Renal cortical epithelial cell (primary cell): ENCODE measurements at regions not wholly inside any gene's neighbourhood (a gene's known extent, or its start where the extent isn't known, plus 50 kb on each side); places are given as distances from the start of the nearest gene placed in this dataset.

Experiments used
- DNase-seq: peaks from one replicate; pipeline ENCODE4 v3.0.0-alpha.2; 2011; ENCODE audit warnings: low read depth

DNA sequence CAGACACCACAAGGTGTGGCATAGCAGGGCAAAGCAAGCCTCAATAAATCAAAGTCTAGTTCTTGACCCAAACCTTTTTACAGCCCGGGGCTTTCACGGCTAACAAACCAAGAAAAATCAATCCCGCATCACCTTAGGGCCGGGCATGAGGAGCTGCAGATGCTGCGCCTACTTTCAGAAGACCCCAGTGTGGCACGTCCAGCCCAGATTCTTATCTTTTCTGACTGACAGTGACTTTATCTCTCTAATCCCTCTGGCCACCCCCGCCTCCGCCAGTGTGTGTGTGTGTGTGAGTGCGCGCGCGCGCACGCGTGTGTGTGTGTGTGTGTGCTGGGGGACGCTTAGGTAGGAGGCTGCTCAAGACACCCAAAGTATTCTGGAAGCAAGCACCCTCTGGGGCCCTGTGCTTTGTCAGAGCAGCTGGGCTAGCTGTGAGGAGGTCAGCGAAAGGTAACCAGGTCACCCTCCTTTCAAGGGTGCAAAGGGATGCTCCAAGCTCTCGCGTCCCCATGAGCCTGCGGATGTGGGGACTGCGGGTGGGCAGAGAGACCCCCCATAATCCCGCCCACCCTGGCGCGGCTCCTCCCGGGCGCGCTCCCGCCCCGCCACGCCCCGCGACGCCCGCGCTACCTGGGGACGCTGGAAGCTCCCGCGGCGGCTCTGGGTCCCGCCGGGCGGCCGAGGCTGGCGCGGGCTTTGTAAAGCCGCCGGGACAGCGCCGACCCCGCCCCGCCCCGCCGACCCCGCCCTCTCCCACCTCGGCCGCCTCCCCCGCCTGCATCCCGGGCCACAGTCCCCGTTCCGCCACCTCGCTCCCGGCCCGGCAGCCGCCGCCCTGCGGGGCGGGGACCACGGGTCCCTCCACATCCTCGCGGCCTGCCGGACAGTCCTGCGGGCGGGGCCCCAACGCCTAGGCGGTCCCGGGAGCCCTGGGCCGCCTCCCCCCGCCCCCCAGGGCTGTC is 57.1 kb upstream of the RHOBTB1 start:
- peak; percentile 3 for DNase-seq

DNA sequence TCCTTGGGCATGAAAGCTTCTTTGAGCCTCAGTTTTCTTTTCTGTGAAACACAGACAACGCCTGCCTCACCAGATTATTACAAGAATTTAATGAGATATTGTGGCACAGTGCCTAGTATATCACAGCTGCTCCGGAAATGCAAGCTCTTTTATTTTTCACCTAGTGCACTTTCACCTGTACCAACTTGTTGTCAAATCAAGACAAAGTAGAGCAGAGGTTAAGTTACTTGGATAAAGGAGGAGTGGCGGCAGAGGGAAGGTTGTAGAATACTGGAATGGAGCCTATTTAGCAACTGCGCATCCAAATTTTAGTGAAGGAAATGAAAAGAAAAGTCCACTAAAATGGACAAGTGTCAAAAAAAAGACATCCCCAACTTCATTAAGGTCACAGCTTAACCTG is 54.9 kb upstream of the RHOBTB1 start:
- no peak for DNase-seq

DNA sequence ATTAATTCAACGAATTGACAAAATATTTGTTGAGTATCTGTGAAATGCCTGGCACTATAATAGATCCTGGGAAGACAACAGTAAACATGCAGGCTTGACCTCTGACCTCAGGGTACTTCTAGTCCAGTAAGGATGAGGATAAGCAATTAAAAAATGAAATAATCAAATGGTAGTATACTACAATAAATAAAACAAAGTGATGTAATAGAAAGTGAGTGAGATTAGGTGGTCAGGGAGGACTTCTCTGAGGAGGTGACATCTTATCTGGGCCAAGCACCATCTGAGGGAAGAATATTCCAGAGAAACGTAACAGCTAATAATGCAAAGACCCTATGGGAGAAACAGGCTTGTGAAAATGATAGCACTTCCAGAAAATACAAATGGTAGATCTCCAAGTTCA is 50.1 kb upstream of the RHOBTB1 start:
- no peak for DNase-seq
